GM23338 (cell line): ENCODE measurements at regions not wholly inside any gene's neighbourhood (a gene's known extent, or its start where the extent isn't known, plus 50 kb on each side); places are given as distances from the start of the nearest gene placed in this dataset.

Source experiments
- ATAC-seq: fragments of 200-7000 bp; cut with Tn5 transposase; 3 replicates; pipeline ENCODE4 v1.9.1; 2020
- DNase-seq: peaks from one replicate; pipeline ENCODE4 v3.0.0-alpha.2; 2015; ENCODE audit warnings: low spot score
- H2AFZ ChIP-seq: fragments of 200-600 bp; sonication (generic); 2 replicates; pipeline ENCODE4 v1.8.0; 2016; ENCODE audit warnings: antibody characterized with exemption, mild to moderate bottlenecking, moderate library complexity
- H3F3A ChIP-seq: fragments of 200-600 bp; sonication (generic); replicated peaks from 2 replicates; pipeline ENCODE4 v1.8.0; 2017; ENCODE audit warnings: antibody characterized with exemption, mixed run types, low read depth
- H3K27ac ChIP-seq: fragments of 200-600 bp; sonication (generic); 2 replicates; pipeline ENCODE4 v1.6.1; 2016; ENCODE audit warnings: low read depth
- H3K27me3 ChIP-seq: fragments of 200-600 bp; sonication (generic); 2 replicates; pipeline ENCODE4 v1.8.0; 2016; ENCODE audit warnings: mild to moderate bottlenecking, mixed run types, moderate library complexity; ENCODE audit not compliant: insufficient read depth
- H3K36me3 ChIP-seq: fragments of 200-600 bp; sonication (generic); 2 replicates; pipeline ENCODE4 v1.8.0; 2016; ENCODE audit warnings: mild to moderate bottlenecking; ENCODE audit not compliant: insufficient read depth
- H3K4me1 ChIP-seq: fragments of 200-600 bp; sonication (generic); 2 replicates; pipeline ENCODE4 v1.8.0; 2016; ENCODE audit warnings: mild to moderate bottlenecking, moderate library complexity; ENCODE audit not compliant: insufficient read depth
- H3K4me2 ChIP-seq: fragments of 200-600 bp; sonication (generic); 2 replicates; pipeline ENCODE4 v1.7.1; 2017; ENCODE audit warnings: mixed run types
- H3K4me3 ChIP-seq: fragments of 200-600 bp; sonication (generic); 2 replicates; pipeline ENCODE4 v1.6.1; 2016; ENCODE audit warnings: mixed run types
- H3K79me2 ChIP-seq: fragments of 200-600 bp; sonication (generic); replicated peaks from 2 replicates; pipeline ENCODE4 v1.8.0; 2017; ENCODE audit warnings: mild to moderate bottlenecking; ENCODE audit not compliant: insufficient read depth
- H3K9me2 ChIP-seq: fragments of 200-600 bp; sonication (generic); 2 replicates; pipeline ENCODE4 v1.8.0; 2017; ENCODE audit not compliant: insufficient read depth
- H4K20me1 ChIP-seq: fragments of 200-600 bp; sonication (generic); replicated peaks from 2 replicates; pipeline ENCODE4 v1.8.0; 2017; ENCODE audit warnings: mild to moderate bottlenecking; ENCODE audit not compliant: insufficient read depth
- H3K27ac Mint-ChIP-seq: 2 replicates; pipeline ENCODE4 v1.8.0; 2020; ENCODE audit warnings: inconsistent platforms, mild to moderate bottlenecking, moderate library complexity, mixed read lengths
- H3K27me3 Mint-ChIP-seq: 3 replicates; pipeline ENCODE4 v1.8.0; 2022; ENCODE audit warnings: low read depth, mild to moderate bottlenecking, moderate library complexity, mixed read lengths, inconsistent platforms; ENCODE audit not compliant: insufficient read depth, poor library complexity
- H3K36me3 Mint-ChIP-seq: 3 replicates; pipeline ENCODE4 v1.8.0; 2021; ENCODE audit warnings: low read depth, mild to moderate bottlenecking, inconsistent platforms, moderate library complexity, mixed read lengths
- H3K4me1 Mint-ChIP-seq: 3 replicates; pipeline ENCODE4 v1.8.0; 2020; ENCODE audit warnings: mild to moderate bottlenecking, inconsistent platforms, mixed read lengths
- H3K4me3 Mint-ChIP-seq: 3 replicates; pipeline ENCODE4 v1.8.0; 2021; ENCODE audit warnings: moderate library complexity, mild to moderate bottlenecking, inconsistent platforms, mixed read lengths
- H3K9me3 Mint-ChIP-seq: 3 replicates; pipeline ENCODE4 v1.8.0; 2020; ENCODE audit warnings: moderate library complexity, mild to moderate bottlenecking, inconsistent platforms, mixed read lengths
- CREB1 ChIP-seq: fragments of 250-450 bp; sonication (Bioruptor Pico); IDR thresholded peaks from 2 replicates; pipeline ENCODE4 v1.5.0; 2020; ENCODE audit warnings: low read depth, mild to moderate bottlenecking, moderate library complexity
- EZH2 ChIP-seq: fragments of 200-600 bp; sonication (generic); IDR thresholded peaks from one replicate; pipeline ENCODE4 v1.8.0; 2017; ENCODE audit warnings: antibody characterized with exemption, mild to moderate bottlenecking, low read depth; ENCODE audit not compliant: unreplicated experiment
- EZH2phosphoT487 ChIP-seq: fragments of 200-600 bp; sonication (generic); IDR thresholded peaks from one replicate; pipeline ENCODE4 v1.8.1; 2018; ENCODE audit warnings: antibody characterized with exemption; ENCODE audit not compliant: unreplicated experiment
- JUNB ChIP-seq: IDR thresholded peaks from one replicate; pipeline ENCODE4 v1.6.1; 2016; ENCODE audit warnings: antibody characterized with exemption; ENCODE audit not compliant: unreplicated experiment
- POLR2AphosphoS5 ChIP-seq: IDR thresholded peaks from 2 replicates; pipeline ENCODE4 v1.6.1; 2016; ENCODE audit warnings: antibody characterized with exemption, low read depth
- REST ChIP-seq: IDR thresholded peaks from one replicate; pipeline ENCODE4 v1.6.1; 2018; ENCODE audit warnings: antibody characterized with exemption; ENCODE audit not compliant: unreplicated experiment
- STAT1 ChIP-seq: IDR thresholded peaks from one replicate; pipeline ENCODE4 v1.6.1; 2016; ENCODE audit warnings: antibody characterized with exemption; ENCODE audit not compliant: unreplicated experiment
- ZNF114 ChIP-seq: fragments of 250-450 bp; sonication (Bioruptor Pico); IDR thresholded peaks from 2 replicates; pipeline ENCODE4 v1.5.0; 2020; ENCODE audit warnings: mild to moderate bottlenecking, moderate library complexity
- ZNF331 ChIP-seq: fragments of 250-450 bp; sonication (Bioruptor Pico); IDR thresholded peaks from 2 replicates; pipeline ENCODE4 v1.5.0; 2020; ENCODE audit warnings: low read depth, mild to moderate bottlenecking, moderate library complexity
- TF ChIP-seq, protein P1 (sequence below): fragments of 250-450 bp; sonication (Bioruptor Pico); IDR thresholded peaks from 2 replicates; pipeline ENCODE4 v1.5.0; 2020; ENCODE audit warnings: mild to moderate bottlenecking, moderate library complexity

DNA sequence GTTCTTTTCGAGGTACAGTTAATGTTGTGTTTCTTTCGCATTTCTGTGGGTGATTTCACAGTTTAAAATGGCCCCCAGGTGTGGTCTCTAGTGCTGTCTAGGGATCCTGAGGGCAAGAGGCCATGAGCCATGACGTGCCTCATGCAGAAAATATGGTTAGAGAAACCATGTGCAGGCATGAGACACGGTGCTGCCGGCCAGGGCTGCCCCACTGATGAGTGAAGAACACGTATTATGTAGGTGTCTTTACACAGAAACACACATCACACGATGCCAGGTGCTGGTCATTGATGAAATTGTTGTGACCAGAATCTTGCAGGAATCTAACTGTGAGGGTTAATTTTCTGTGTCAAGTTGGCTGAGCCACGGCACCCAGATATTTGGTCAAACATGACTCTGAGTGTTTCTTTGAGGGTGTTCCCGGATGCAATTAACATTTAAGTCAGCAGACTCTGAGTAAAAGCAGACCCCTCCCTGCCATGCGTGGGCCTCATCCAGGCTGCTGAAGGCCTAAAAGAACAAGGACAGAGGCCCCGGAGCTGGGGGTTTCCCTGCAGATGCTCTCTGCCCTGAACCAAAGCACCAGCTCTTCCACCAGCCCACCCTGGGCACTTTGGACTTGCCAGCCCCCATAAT is 463.0 kb upstream of the MYT1L start (continued):
- TF ChIP-seq, protein P1, sequence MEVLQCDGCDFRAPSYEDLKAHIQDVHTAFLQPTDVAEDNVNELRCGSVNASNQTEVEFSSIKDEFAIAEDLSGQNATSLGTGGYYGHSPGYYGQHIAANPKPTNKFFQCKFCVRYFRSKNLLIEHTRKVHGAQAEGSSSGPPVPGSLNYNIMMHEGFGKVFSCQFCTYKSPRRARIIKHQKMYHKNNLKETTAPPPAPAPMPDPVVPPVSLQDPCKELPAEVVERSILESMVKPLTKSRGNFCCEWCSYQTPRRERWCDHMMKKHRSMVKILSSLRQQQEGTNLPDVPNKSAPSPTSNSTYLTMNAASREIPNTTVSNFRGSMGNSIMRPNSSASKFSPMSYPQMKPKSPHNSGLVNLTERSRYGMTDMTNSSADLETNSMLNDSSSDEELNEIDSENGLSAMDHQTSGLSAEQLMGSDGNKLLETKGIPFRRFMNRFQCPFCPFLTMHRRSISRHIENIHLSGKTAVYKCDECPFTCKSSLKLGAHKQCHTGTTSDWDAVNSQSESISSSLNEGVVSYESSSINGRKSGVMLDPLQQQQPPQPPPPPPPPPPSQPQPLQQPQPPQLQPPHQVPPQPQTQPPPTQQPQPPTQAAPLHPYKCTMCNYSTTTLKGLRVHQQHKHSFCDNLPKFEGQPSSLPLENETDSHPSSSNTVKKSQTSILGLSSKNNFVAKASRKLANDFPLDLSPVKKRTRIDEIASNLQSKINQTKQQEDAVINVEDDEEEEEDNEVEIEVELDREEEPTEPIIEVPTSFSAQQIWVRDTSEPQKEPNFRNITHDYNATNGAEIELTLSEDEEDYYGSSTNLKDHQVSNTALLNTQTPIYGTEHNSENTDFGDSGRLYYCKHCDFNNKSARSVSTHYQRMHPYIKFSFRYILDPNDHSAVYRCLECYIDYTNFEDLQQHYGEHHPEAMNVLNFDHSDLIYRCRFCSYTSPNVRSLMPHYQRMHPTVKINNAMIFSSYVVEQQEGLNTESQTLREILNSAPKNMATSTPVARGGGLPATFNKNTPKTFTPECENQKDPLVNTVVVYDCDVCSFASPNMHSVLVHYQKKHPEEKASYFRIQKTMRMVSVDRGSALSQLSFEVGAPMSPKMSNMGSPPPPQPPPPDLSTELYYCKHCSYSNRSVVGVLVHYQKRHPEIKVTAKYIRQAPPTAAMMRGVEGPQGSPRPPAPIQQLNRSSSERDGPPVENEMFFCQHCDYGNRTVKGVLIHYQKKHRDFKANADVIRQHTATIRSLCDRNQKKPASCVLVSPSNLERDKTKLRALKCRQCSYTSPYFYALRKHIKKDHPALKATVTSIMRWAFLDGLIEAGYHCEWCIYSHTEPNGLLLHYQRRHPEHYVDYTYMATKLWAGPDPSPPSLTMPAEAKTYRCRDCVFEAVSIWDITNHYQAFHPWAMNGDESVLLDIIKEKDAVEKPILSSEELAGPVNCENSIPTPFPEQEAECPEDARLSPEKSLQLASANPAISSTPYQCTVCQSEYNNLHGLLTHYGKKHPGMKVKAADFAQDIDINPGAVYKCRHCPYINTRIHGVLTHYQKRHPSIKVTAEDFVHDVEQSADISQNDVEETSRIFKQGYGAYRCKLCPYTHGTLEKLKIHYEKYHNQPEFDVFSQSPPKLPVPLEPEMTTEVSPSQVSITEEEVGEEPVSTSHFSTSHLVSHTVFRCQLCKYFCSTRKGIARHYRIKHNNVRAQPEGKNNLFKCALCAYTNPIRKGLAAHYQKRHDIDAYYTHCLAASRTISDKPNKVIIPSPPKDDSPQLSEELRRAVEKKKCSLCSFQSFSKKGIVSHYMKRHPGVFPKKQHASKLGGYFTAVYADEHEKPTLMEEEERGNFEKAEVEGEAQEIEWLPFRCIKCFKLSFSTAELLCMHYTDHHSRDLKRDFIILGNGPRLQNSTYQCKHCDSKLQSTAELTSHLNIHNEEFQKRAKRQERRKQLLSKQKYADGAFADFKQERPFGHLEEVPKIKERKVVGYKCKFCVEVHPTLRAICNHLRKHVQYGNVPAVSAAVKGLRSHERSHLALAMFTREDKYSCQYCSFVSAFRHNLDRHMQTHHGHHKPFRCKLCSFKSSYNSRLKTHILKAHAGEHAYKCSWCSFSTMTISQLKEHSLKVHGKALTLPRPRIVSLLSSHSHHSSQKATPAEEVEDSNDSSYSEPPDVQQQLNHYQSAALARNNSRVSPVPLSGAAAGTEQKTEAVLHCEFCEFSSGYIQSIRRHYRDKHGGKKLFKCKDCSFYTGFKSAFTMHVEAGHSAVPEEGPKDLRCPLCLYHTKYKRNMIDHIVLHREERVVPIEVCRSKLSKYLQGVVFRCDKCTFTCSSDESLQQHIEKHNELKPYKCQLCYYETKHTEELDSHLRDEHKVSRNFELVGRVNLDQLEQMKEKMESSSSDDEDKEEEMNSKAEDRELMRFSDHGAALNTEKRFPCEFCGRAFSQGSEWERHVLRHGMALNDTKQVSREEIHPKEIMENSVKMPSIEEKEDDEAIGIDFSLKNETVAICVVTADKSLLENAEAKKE (CRISPR knock-in tag) = no peak
- TF ChIP-seq STAT1 = no peak
- TF ChIP-seq JUNB = no peak

DNA sequence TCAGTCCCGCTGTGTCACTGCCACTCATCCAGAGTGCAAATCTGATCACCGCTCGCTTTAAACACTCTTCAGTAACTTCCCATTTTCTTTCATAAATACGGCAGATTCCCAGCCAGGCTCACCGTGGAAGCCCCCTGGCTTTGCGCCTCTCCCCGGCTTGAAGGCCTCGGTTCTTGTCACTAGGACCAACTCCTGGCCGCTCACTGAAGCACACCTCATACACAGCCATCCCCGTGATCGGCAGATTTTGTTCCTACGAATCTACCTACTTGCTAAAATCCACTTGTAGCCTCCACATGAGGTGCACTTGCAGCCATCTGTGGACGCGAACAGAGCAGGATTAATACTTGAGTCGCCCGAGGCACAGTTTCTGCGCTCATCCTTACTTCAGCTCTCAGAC is 462.4 kb upstream of the MYT1L start:
- Histone ChIP-seq H3K9me2 (no peaks in the 10 kb centered on the region), H3K4me3 (no peak overlapping the region), H3K79me2 (no peaks in the 10 kb centered on the region), H2AFZ (no peak overlapping the region), H3K27me3 (no peaks in the 10 kb centered on the region), H3F3A (0 out of 2 replicates have a peak, but pooled peaks cover 4% of the 10 kb centered on the region), H3K4me2 (no peak overlapping the region), H3K4me1 (0 out of 2 replicates have a peak, but pooled peaks cover 6% of the 10 kb centered on the region), H3K36me3 (no peaks in the 10 kb centered on the region), H4K20me1 (no peaks in the 10 kb centered on the region), H3K27ac (no peak overlapping the region)
- peaks cover 7% of the 10 kb centered on the region for H3K9me3 Mint-ChIP-seq
- peaks cover 16% of the 10 kb centered on the region for H3K4me1 Mint-ChIP-seq
- H3K36me3 Mint-ChIP-seq = no peaks in the 10 kb centered on the region; the same call in 2 of the 3 replicates
- DNase-seq (no peak), ATAC-seq (no peak)
- peaks cover 20% of the 10 kb centered on the region for H3K27me3 Mint-ChIP-seq
- no peak overlapping the region for H3K4me3 Mint-ChIP-seq
- no peak for TF ChIP-seq POLR2AphosphoS5
- TF ChIP-seq ZNF114 (CRISPR knock-in tag) = no peak
- no peak for TF ChIP-seq CREB1 (CRISPR knock-in tag)
- no peak for TF ChIP-seq REST
- no peak for TF ChIP-seq ZNF331 (CRISPR knock-in tag)
- TF ChIP-seq EZH2 = no peak
- TF ChIP-seq STAT1 = no peak
- no peak for TF ChIP-seq EZH2phosphoT487
- no peak overlapping the region for H3K27ac Mint-ChIP-seq
